Activated T-cell treated with anti-CD3 and anti-CD28 coated beads, Interleukin-2, amount 50 U/mL, for 72 hours (primary cell): ENCODE measurements at regions not wholly inside any gene's neighbourhood (a gene's known extent, or its start where the extent isn't known, plus 50 kb on each side); places are given as distances from the start of the nearest gene placed in this dataset.

ENCODE experiments used
- ATAC-seq, 2 donors: fragments of 150-1000 bp; cut with Tn5 transposase; replicated peaks in 1 of 2; 2 replicates each; pipeline ENCODE4 v1.10.0; 2021; ENCODE audit warnings: moderate library complexity in 2 of 2, mild to moderate bottlenecking in 1 of 2
- DNase-seq, 2 donors: peaks; one replicate each; pipeline ENCODE4 v3.0.0; 2021 to 2022; ENCODE audit warnings: mixed read lengths in 1 of 2
- H3K27ac Mint-ChIP-seq: one replicate; pipeline ENCODE4 v1.8.0; 2022; ENCODE audit warnings: mild to moderate bottlenecking, moderate library complexity, mixed read lengths
- H3K27me3 Mint-ChIP-seq: one replicate; pipeline ENCODE4 v1.8.0; 2022; ENCODE audit warnings: low read depth, mixed read lengths
- H3K36me3 Mint-ChIP-seq, 2 donors: one replicate each; pipeline ENCODE4 v1.8.0; 2022; ENCODE audit warnings: mixed read lengths in 2 of 2, mild to moderate bottlenecking in 1 of 2; ENCODE audit not compliant: insufficient read depth in 2 of 2
- H3K4me1 Mint-ChIP-seq: one replicate; pipeline ENCODE4 v1.8.0; 2022; ENCODE audit warnings: low read depth, mixed read lengths
- H3K4me3 Mint-ChIP-seq, 2 donors: one replicate each; pipeline ENCODE4 v1.8.0; 2022; ENCODE audit warnings: mild to moderate bottlenecking in 2 of 2, mixed read lengths in 2 of 2, moderate library complexity in 2 of 2
- H3K9me3 Mint-ChIP-seq, 2 donors: one replicate each; pipeline ENCODE4 v1.8.0; 2022; ENCODE audit warnings: mixed read lengths in 2 of 2

DNA sequence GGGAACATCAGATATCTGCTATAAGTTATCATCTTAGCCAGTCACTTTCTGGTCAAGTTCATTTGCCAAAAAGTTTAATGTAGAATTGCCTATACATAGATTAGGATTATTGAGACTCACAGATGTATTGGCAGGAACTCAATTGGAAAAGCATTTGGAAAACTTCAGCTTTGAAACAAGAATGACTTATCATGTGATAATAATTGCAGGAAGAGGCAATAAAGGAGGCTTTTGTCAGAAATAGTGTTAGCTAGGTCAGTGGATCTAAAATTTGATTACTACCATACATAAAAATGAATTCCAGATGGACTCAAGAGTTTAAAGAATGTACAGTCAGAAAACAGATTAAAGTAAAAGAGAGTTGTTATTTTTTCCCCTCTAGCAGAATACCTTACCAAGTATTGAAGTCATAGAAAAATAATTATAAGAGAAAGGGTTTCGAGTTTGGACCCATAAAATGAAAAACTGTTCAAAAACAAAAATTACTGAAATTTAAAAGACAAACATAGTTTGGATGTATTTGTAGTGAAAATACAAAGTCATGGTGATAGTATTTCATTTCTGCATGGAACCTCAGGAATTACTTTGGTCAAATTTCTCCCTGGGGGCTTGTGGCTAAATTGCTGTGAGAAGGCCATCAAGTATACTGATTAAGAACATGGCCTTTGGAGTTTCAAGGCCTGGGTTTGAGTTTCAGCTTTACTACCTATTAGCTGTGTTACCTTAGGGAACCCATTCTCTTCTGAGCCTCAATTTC is 159.9 kb downstream of the TMEM38B start:
- ATAC-seq (no peak), DNase-seq (no peak)
- H3K9me3 Mint-ChIP-seq = peaks cover 3% of the 10 kb centered on the region in 2 donors
- peaks cover 0 to 2% of the 10 kb centered on the region in 2 donors for H3K36me3 Mint-ChIP-seq
- peaks cover 12% of the 10 kb centered on the region for H3K4me1 Mint-ChIP-seq
- no peak overlapping the region for H3K27ac Mint-ChIP-seq
- H3K27me3 Mint-ChIP-seq = no peaks in the 10 kb centered on the region
- H3K4me3 Mint-ChIP-seq = no peak overlapping the region

DNA sequence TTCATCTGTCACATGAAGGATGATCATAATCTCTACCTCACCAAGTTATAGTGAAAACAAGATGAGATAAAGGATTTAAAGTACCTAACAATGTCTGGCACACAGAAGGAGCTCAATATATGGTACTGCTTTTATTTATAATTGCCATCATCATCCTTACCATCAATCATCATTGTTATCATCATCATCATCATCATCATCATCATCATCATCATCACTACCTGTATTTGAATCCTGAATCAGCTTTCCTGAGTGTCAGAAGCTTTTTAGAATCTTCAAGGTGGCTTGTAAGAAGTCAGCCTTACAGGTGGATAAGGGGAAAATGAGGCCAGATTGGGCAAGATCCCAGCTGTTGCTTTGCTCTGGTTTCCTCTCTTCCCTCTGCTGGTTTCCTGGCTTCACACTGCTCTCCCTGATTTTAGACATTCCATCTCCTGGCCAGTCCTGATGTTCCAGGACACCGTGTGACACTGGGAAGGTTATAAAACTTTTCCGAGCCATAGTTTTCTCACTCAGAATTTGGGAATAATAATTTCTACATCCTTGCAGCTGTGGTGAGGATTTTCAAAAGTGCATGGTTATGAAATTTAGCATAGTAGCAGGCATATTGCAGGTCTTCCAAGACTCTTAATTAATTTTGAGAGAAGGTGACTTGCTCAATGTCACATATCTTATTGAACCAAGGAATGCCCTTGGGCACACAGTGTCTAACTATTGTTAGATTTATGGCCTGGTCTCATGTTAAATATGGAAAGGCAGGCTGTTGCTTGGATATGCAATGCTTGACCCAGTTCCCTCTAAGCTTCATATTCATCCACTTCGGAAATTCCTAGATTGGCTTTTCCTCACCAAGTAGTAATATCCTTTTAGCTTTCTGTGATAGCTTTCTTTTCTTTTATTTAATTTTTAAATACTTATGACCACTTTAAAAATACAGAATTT is 160.7 kb downstream of the TMEM38B start:
- no peak for ATAC-seq
- no peak overlapping the region for H3K4me3 Mint-ChIP-seq
- no peaks in the 10 kb centered on the region for H3K27me3 Mint-ChIP-seq
- H3K4me1 Mint-ChIP-seq = peaks cover 17% of the 10 kb centered on the region
- H3K9me3 Mint-ChIP-seq = peaks cover 3 to 9% of the 10 kb centered on the region in 2 donors
- peaks cover 1 to 5% of the 10 kb centered on the region in 2 donors for H3K36me3 Mint-ChIP-seq
- no peak overlapping the region for H3K27ac Mint-ChIP-seq
- no peak for DNase-seq

DNA sequence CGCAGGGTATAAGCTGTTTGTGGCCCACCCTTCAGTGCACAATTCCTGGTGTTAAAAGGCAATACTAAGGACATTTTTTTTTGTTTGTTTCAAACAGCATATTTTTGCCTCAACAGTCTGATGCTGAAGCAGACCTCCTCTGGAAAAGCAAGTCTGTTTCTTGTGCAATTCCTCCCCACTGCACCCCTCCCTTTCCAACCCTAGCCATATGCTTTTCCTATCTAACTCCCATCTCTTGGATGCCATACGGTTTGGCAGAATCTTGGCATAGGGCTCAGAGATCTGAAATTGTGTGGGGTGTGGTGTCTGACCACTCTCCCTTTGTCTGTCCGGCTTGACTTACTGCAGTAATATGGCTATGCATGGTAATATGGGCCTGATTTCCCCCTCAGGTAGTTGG is 161.6 kb downstream of the TMEM38B start:
- H3K4me3 Mint-ChIP-seq = no peak overlapping the region
- H3K36me3 Mint-ChIP-seq = peaks cover 1 to 5% of the 10 kb centered on the region in 2 donors
- peaks cover 3 to 9% of the 10 kb centered on the region in 2 donors for H3K9me3 Mint-ChIP-seq
- H3K27ac Mint-ChIP-seq = no peak overlapping the region
- ATAC-seq (no peak), DNase-seq (no peak)
- peaks cover 17% of the 10 kb centered on the region for H3K4me1 Mint-ChIP-seq
- H3K27me3 Mint-ChIP-seq = no peaks in the 10 kb centered on the region

DNA sequence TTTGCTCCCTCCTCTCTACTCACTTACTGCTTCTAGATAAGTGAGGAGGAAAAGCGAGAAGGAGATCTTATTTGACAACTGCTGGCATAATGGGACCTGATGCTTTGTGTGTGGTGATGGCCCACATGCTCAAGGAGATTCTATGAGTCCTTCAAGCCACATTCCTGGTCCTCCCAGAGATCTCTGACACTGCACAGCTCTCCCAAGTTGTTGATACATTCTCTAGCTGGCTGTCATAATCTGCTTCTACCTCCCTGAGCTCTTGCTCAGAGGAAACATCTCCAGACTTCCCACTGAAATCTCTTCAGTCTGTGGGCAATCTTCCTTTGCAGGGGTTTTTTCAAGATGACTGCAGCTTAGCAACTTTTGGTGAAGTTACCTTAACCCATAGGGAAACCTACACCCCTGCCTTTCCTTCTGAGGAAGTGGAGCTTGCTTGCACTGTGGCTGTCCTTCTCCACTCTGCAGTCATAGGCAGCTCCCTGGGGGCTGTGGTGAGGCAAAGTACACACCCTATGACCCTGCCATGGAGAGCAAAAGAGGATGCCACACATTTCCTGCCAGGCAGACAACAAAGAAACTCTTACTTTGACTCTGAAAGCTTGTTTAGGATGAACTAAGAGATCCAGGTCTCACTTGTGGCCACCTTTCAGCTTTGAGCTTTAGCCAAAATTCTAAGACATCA is 163.8 kb downstream of the TMEM38B start:
- ATAC-seq = peak; percentile 62 to 72
- Mint-ChIP-seq H3K27me3 (no peaks in the 10 kb centered on the region), H3K4me3 (peak overlapping the region in 1 of 2 donors; percentile 20), H3K9me3 (peaks cover 3 to 9% of the 10 kb centered on the region in 2 donors), H3K27ac (no peak overlapping the region), H3K4me1 (peaks cover 17% of the 10 kb centered on the region), H3K36me3 (peaks cover 1 to 5% of the 10 kb centered on the region in 2 donors)
- peak; percentile 7 to 8 for DNase-seq

DNA sequence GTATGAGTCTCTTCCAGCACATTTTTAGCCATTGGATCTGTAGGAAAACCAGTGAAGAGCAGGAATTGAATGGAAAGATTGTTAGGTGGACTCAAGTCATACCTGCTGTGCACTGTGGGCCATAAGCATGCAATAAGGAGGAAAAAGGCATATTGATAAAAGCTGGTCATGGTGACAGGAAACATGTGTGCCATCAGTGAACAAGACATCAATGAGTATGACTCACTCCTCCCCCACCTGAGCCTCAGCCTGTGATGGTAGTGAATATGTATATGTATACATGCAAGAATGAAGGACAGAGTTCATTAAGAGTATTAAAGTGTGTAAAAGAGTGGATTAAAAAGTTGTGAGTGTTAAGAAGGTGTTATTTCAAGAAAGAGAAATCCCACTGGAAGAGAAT is 164.5 kb downstream of the TMEM38B start:
- peak; percentile 9 to 26 for DNase-seq
- Mint-ChIP-seq H3K27me3 (no peaks in the 10 kb centered on the region), H3K27ac (peak overlapping the region; percentile 98), H3K4me3 (peak overlapping the region; percentile 19 to 75), H3K4me1 (peaks cover 17% of the 10 kb centered on the region), H3K9me3 (peaks cover 3 to 9% of the 10 kb centered on the region in 2 donors), H3K36me3 (peaks cover 1 to 5% of the 10 kb centered on the region in 2 donors)
- peak; percentile 76 to 87 for ATAC-seq

DNA sequence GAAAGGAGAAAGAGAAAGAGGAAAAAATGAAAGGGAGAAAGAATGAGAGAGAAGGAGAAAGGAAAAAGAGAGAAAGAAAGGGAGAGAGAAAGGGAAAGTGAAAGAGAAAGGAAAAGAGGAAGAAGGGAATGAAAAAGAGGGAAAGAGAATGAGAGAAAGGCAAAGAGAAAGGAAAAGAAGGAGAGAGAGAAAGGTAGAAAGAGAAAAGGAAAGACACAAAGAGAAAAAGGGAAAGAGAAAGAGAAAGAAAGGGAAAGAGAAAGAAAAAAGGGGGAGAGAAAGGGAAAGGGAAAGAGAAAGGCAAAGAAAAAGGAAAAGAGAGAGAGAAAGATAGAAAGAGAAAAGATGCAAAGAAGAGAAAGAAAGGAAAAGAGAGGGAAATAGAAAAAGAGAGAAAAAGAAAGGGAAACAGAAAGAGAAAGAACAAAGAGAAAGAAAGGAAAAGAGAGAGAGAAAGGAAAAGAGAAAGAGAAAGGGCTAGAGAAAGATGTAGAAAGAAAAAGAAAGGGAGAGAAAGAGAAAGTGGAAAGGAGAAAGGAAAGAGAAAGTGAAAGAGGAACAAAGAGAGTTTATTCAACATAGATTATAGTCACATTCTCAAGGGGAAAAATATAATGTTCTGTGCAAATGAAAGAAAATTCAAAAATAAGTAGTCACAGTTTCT is 165.2 kb downstream of the TMEM38B start:
- peak overlapping the region; percentile 19 to 75 for H3K4me3 Mint-ChIP-seq
- ATAC-seq = peak in 1 of 2 donors; percentile 28
- peak overlapping the region; percentile 98 for H3K27ac Mint-ChIP-seq

DNA sequence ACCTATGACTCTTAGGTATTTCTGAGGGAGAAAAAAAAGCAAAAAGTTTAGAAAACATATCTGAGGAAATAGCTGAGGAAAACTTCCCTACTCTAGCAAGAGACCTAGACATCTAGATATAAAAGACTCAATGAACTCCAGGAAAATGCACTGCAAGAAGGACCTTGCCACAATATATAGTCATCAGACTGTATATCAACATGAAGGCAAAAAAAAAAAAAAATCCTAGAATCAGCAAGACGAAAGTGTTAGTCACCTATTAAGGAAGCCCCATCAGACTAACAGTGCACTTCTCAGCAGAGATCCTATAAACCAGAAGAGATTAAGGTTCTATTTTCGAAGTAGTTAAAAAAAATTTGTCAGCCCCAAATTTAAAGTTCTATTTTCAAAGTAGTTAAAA is 166.2 kb downstream of the TMEM38B start:
- Mint-ChIP-seq H3K9me3 (peaks cover 3 to 9% of the 10 kb centered on the region in 2 donors), H3K27ac (no peak overlapping the region), H3K4me3 (no peak overlapping the region), H3K36me3 (peaks cover 1 to 5% of the 10 kb centered on the region in 2 donors), H3K4me1 (peaks cover 17% of the 10 kb centered on the region), H3K27me3 (no peaks in the 10 kb centered on the region)
- no peak for ATAC-seq
- DNase-seq = no peak

More for the DNA sequence above, 165.2 kb downstream of the TMEM38B start:
- Mint-ChIP-seq H3K27me3 (no peaks in the 10 kb centered on the region), H3K4me1 (peaks cover 17% of the 10 kb centered on the region), H3K36me3 (peaks cover 1 to 5% of the 10 kb centered on the region in 2 donors), H3K9me3 (peaks cover 3 to 9% of the 10 kb centered on the region in 2 donors)
- no peak for DNase-seq

DNA sequence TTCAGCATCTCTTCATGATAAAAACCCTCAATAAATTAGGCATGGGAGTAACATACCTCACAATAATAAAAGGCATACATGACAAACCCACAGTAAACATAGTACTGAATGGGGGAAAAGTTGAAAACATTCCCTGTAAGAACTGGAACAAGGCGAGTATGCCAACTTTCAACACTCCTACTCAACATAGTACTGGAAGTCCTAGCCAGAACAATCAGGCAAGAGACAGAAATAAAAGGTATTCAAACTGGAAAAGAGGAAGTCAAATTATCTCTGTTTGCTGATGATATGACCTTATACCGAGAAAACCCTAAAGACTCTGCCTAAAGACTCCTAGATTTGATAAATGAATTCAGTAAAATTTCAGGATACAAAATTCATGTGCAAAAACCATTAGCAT is 167.6 kb downstream of the TMEM38B start:
- H3K4me3 Mint-ChIP-seq = no peak overlapping the region
- H3K36me3 Mint-ChIP-seq = peaks cover 1 to 5% of the 10 kb centered on the region in 2 donors
- no peak for DNase-seq
- peaks cover 3 to 9% of the 10 kb centered on the region in 2 donors for H3K9me3 Mint-ChIP-seq
- ATAC-seq = no peak
- no peaks in the 10 kb centered on the region for H3K27me3 Mint-ChIP-seq
- no peak overlapping the region for H3K27ac Mint-ChIP-seq
- peaks cover 17% of the 10 kb centered on the region for H3K4me1 Mint-ChIP-seq

DNA sequence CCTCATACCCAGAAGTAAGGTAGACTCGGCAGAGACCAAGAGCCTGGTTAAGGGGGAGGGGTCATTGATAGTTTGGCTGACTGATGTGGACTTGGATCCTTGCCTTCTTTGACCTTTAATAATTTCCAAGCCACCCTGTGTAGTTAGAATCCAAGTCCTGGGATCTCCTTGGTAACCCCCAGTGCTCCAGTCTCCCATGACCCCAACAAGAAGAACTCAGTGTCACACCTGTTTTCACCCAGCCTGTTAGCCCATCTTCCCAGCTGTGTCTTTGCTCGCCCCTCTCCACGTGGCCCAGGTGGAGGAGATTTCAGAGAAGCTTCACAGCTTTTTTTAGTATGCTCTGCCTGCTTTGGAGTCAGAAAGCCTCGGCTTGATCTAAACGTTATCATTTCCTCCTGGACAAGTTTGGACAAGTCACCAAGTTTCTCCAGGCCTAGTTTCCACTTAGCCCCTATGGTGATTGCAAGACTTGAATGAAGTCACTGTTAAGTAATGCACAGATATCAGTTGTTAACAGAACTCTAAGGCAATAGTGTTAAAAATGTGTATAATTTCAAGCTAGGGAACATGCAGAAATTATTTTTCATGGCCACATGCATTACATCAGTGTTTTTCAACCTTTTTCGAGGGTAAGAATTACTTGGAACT is 170.0 kb downstream of the TMEM38B start:
- H3K27me3 Mint-ChIP-seq = no peaks in the 10 kb centered on the region
- ATAC-seq (no peak), DNase-seq (no peak)
- H3K4me1 Mint-ChIP-seq = peaks cover 4% of the 10 kb centered on the region
- peaks cover 1 to 2% of the 10 kb centered on the region in 2 donors for H3K36me3 Mint-ChIP-seq
- H3K27ac Mint-ChIP-seq = no peak overlapping the region
- peaks cover 0 to 5% of the 10 kb centered on the region in 2 donors for H3K9me3 Mint-ChIP-seq
- H3K4me3 Mint-ChIP-seq = no peak overlapping the region

DNA sequence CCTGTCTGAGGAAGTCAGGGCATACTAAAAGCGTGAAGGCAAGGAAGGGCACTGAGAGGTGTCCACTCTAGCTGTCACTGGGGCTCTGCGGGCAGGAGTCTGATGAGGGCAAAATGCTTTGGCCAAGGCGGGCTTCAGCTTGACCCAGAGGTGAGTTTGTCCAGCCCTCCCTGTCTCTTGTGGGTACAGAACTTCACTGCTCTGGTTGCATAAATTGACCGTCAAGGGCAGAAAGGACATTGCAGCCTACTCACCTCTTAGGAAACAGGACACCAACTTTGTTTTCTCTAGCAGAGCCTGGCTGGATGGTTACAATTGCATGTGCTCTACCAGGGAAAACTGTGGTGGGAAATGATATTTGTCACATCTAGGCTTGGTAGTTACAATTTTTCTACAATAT is 170.9 kb downstream of the TMEM38B start:
- Mint-ChIP-seq H3K27ac (no peak overlapping the region), H3K4me1 (no peaks in the 10 kb centered on the region), H3K27me3 (no peaks in the 10 kb centered on the region), H3K4me3 (no peak overlapping the region), H3K9me3 (no peaks in the 10 kb centered on the region), H3K36me3 (no peaks in the 10 kb centered on the region)
- ATAC-seq = no peak
- DNase-seq = no peak

DNA sequence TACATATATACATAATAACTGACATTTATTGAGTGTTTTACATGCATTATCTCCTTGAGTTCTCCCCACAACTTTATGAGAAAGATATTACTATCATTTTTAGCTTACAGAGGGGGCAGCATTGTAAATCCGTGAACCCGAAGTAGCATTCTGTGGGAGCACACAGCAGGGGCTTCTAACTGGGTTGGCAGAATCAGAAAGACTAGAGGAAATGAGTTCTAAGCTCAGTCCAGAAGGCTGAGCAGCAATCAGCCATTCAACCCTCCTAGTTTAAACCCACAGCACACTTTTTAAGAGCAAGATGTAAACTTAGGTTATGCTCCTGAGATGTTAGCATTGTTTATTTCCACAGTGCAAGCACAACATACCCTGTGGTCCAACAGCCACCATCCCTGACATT is 177.2 kb downstream of the TMEM38B start:
- H3K27me3 Mint-ChIP-seq = no peaks in the 10 kb centered on the region
- no peak for DNase-seq
- H3K9me3 Mint-ChIP-seq = no peaks in the 10 kb centered on the region

DNA sequence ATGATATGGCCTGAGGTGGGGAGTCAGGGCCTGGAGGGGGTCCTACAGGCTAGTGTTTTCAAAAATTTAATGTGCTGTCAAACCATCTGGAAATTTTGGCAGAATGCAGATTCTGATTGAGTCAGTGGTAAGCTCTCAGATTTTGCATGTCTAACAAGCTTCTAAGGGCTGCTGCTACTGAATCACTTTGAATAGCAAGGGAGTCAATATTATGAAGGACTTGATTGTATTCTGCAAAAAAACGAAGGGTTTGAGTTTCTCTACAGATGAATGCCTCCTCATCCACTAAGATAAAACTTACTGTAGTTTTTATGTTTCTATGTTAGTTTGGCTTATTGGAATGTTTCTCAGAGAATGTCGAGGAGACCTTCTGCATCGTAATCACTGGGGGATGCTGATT is 179.5 kb downstream of the TMEM38B start:
- ATAC-seq (no peak), DNase-seq (no peak)
- Mint-ChIP-seq H3K4me1 (no peaks in the 10 kb centered on the region), H3K27ac (no peak overlapping the region), H3K4me3 (no peak overlapping the region), H3K9me3 (no peaks in the 10 kb centered on the region), H3K27me3 (no peaks in the 10 kb centered on the region), H3K36me3 (no peaks in the 10 kb centered on the region)

More for the DNA sequence above, 177.2 kb downstream of the TMEM38B start:
- no peaks in the 10 kb centered on the region for H3K36me3 Mint-ChIP-seq
- ATAC-seq = no peak
- no peak overlapping the region for H3K27ac Mint-ChIP-seq
- no peaks in the 10 kb centered on the region for H3K4me1 Mint-ChIP-seq
- no peak overlapping the region for H3K4me3 Mint-ChIP-seq
